ENCODE measurements at regions not wholly inside any gene's neighbourhood (a gene's known extent, or its start where the extent isn't known, plus 50 kb on each side); places are given as distances from the start of the nearest gene placed in this dataset.

DNA sequence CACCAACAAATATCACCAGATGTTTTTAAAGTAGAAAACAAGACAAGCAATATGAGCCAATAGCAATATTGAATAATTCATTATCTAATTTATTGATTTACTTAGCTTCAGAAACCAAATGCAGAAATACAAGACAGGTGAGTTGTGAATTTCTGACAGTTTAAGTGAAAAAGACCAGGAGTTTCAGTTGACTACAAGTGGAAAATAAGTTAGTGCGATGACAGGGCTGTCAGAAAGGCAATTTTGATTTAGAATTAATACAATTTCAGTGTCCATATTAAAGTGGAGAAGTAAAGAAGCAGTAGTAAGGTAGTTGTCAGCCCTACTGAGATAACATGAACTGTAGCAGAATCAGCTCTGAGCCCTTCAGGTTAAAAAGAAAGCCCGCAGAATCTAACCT is 1066.7 kb upstream of the ATXN8OS start:
- Histone ChIP-seq H3K27me3 (ENCODE audit: control insufficient read depth in 2 of 2, insufficient read depth in 2 of 2, low read length in 2 of 2) (no peaks in the 10 kb centered on the region), H3K4me2 (ENCODE audit: insufficient read depth, low read length) (no peak overlapping the region), H2AFZ (ENCODE audit: low read depth, low read length) (no peak overlapping the region), H3K4me1 (replicated peaks in 1 of 2; ENCODE audit: control insufficient read depth in 2 of 2, insufficient read depth in 2 of 2, low read length in 2 of 2) (no peaks in the 10 kb centered on the region), H3K9ac (ENCODE audit: insufficient read depth in 1 of 2, low read depth in 2 of 2, low read length in 2 of 2) (no peak overlapping the region), H3K79me2 (ENCODE audit: control insufficient read depth, insufficient read depth, low read length) (no peaks in the 10 kb centered on the region), H3K27ac (ENCODE audit: extremely low read depth, low read depth, low read length) (no peak overlapping the region), H4K20me1 (replicated peaks; ENCODE audit: control insufficient read depth, insufficient read depth, low read length) (no peaks in the 10 kb centered on the region), H3K36me3 (ENCODE audit: control insufficient read depth, insufficient read depth, low read length) (no peaks in the 10 kb centered on the region), H3K4me3 (no peak overlapping the region), H3K9me3 (replicated peaks; ENCODE audit: control insufficient read depth, insufficient read depth, low read depth, low read length) (no peaks in the 10 kb centered on the region), H3K9me1 (ENCODE audit: control insufficient read depth, insufficient read depth, low read length) (no peaks in the 10 kb centered on the region)
- CTCF ChIA-PET (ENCODE audit: low intra/inter-chr PET ratio), result no interaction called here
- FAIRE-seq (no peak), ATAC-seq (no peak), DNase-seq (ENCODE audit: extremely low read depth in 1 of 4, low spot score in 3 of 4) (no peak)
- WGBS (ENCODE audit: insufficient coverage, low coverage, missing lambda C conversion rate), result 0% methylated on average over 2 of the region's 2 CpGs
- POLR2A ChIA-PET, result no interaction called here
- intact Hi-C loops (cut with micrococcal nuclease) (no loop called here), in situ Hi-C loops (cut with MboI) (no loop called here)
- TF ChIP-seq ZNF174 (CRISPR knock-in tag; IDR thresholded peaks at IDR 0.05) (no peak), ZNF12 (CRISPR knock-in tag; IDR thresholded peaks at IDR 0.05) (no peak), CBX5 (IDR thresholded peaks at IDR 0.05; ENCODE audit: borderline replicate concordance, low read depth) (no peak), KLF10 (CRISPR knock-in tag; IDR thresholded peaks at IDR 0.05) (no peak), TEAD2 (tag; IDR thresholded peaks at IDR 0.05) (no peak), HLTF (IDR thresholded peaks at IDR 0.05) (no peak), CTBP1 (IDR thresholded peaks at IDR 0.05; ENCODE audit: borderline replicate concordance) (no peak), HSF4 (CRISPR knock-in tag; IDR thresholded peaks at IDR 0.05; ENCODE audit: borderline replicate concordance) (no peak), PHTF2 (CRISPR knock-in tag; IDR thresholded peaks at IDR 0.05) (no peak), TCF7 (IDR thresholded peaks at IDR 0.05; ENCODE audit: borderline replicate concordance) (no peak)
- TF ChIP-seq, protein P1, sequence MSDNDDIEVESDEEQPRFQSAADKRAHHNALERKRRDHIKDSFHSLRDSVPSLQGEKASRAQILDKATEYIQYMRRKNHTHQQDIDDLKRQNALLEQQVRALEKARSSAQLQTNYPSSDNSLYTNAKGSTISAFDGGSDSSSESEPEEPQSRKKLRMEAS (CRISPR knock-in tag; IDR thresholded peaks at IDR 0.05), result no peak
- TF ChIP-seq, protein P2, sequence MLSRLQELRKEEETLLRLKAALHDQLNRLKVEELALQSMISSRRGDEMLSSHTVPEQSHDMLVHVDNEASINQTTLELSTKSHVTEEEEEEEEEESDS (CRISPR knock-in tag; IDR thresholded peaks at IDR 0.05), result no peak
- no TSS peak for BruUV-seq (replicated peaks)

Measured in K562 (cell line).